H1 (cell line): ENCODE measurements at regions not wholly inside any gene's neighbourhood (a gene's known extent, or its start where the extent isn't known, plus 50 kb on each side); places are given as distances from the start of the nearest gene placed in this dataset.

Experiments used
- HDAC6 ChIP-seq: IDR thresholded peaks from one replicate; pipeline ENCODE4 v1.7.1; 2012; ENCODE audit warnings: low read depth, mild to moderate bottlenecking, inconsistent platforms, low read length, moderate library complexity
- POLR2A ChIP-seq, 2 experiments: IDR thresholded peaks; 1 replicate in 1 of 2; 2 replicates in 1 of 2; pipeline ENCODE4 v1.6.1; 2011; ENCODE audit warnings: low read depth in 2 of 2, low read length in 2 of 2, mild to moderate bottlenecking in 2 of 2; ENCODE audit errors: control extremely low read depth in 1 of 2
- POU5F1 ChIP-seq: IDR thresholded peaks from 2 replicates; pipeline ENCODE4 v1.6.1; 2011; ENCODE audit warnings: low read depth, mild to moderate bottlenecking, low read length, moderate library complexity
- RAD21 ChIP-seq, 2 experiments: IDR thresholded peaks in 1 of 2; conservative IDR thresholded peaks in 1 of 2; 2 replicates each; pipeline ENCODE4 v1.6.1; 2011; ENCODE audit warnings: low read depth in 2 of 2, low read length in 2 of 2, improper control_type of control experiment in 1 of 2, inconsistent platforms in 1 of 2, mild to moderate bottlenecking in 1 of 2, moderate library complexity in 1 of 2
- TF ChIP-seq, protein P1 (sequence below), 3 experiments: IDR thresholded peaks; 1 replicate in 2 of 3; 2 replicates in 1 of 3; pipeline versions ENCODE4 v1.5.1 to v1.6.1; 2011; ENCODE audit warnings: low read length in 3 of 3, mild to moderate bottlenecking in 3 of 3, inconsistent platforms in 2 of 3, low read depth in 1 of 3, moderate library complexity in 1 of 3; ENCODE audit not compliant: insufficient read depth in 1 of 3; ENCODE audit errors: control extremely low read depth in 1 of 3

- TF ChIP-seq POLR2A (IDR thresholded peaks at IDR 0.05; ENCODE audit: control extremely low read depth in 1 of 2, low read depth in 2 of 2, low read length in 2 of 2) (no peak), POU5F1 (no peak), HDAC6 (no peak), RAD21 (IDR thresholded peaks at IDR 0.05 in 1 of 2, conservative IDR thresholded peaks at IDR 0.05 in 1 of 2; ENCODE audit: low read depth in 2 of 2, low read length in 2 of 2) (no peak)
- TF ChIP-seq, protein P1, sequence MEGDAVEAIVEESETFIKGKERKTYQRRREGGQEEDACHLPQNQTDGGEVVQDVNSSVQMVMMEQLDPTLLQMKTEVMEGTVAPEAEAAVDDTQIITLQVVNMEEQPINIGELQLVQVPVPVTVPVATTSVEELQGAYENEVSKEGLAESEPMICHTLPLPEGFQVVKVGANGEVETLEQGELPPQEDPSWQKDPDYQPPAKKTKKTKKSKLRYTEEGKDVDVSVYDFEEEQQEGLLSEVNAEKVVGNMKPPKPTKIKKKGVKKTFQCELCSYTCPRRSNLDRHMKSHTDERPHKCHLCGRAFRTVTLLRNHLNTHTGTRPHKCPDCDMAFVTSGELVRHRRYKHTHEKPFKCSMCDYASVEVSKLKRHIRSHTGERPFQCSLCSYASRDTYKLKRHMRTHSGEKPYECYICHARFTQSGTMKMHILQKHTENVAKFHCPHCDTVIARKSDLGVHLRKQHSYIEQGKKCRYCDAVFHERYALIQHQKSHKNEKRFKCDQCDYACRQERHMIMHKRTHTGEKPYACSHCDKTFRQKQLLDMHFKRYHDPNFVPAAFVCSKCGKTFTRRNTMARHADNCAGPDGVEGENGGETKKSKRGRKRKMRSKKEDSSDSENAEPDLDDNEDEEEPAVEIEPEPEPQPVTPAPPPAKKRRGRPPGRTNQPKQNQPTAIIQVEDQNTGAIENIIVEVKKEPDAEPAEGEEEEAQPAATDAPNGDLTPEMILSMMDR (IDR thresholded peaks at IDR 0.05; ENCODE audit: control extremely low read depth in 1 of 3, insufficient read depth in 1 of 3, low read depth in 1 of 3, low read length in 3 of 3): no peak
Observed at GRCh38 chr3:35394905-35395304, 244.4 kb upstream of the ARPP21 start.
